GM23338 (cell line): ENCODE measurements at regions not wholly inside any gene's neighbourhood (a gene's known extent, or its start where the extent isn't known, plus 50 kb on each side); places are given as distances from the start of the nearest gene placed in this dataset.

Experiments
- ATAC-seq: fragments of 200-7000 bp; cut with Tn5 transposase; 3 replicates; pipeline ENCODE4 v1.9.1; 2020
- DNase-seq: peaks from one replicate; pipeline ENCODE4 v3.0.0-alpha.2; 2015; ENCODE audit warnings: low spot score
- H2AFZ ChIP-seq: fragments of 200-600 bp; sonication (generic); 2 replicates; pipeline ENCODE4 v1.8.0; 2016; ENCODE audit warnings: antibody characterized with exemption, mild to moderate bottlenecking, moderate library complexity
- H3F3A ChIP-seq: fragments of 200-600 bp; sonication (generic); replicated peaks from 2 replicates; pipeline ENCODE4 v1.8.0; 2017; ENCODE audit warnings: antibody characterized with exemption, mixed run types, low read depth
- H3K27ac ChIP-seq: fragments of 200-600 bp; sonication (generic); 2 replicates; pipeline ENCODE4 v1.6.1; 2016; ENCODE audit warnings: low read depth
- H3K27me3 ChIP-seq: fragments of 200-600 bp; sonication (generic); 2 replicates; pipeline ENCODE4 v1.8.0; 2016; ENCODE audit warnings: mild to moderate bottlenecking, mixed run types, moderate library complexity; ENCODE audit not compliant: insufficient read depth
- H3K36me3 ChIP-seq: fragments of 200-600 bp; sonication (generic); 2 replicates; pipeline ENCODE4 v1.8.0; 2016; ENCODE audit warnings: mild to moderate bottlenecking; ENCODE audit not compliant: insufficient read depth
- H3K4me1 ChIP-seq: fragments of 200-600 bp; sonication (generic); 2 replicates; pipeline ENCODE4 v1.8.0; 2016; ENCODE audit warnings: mild to moderate bottlenecking, moderate library complexity; ENCODE audit not compliant: insufficient read depth
- H3K4me2 ChIP-seq: fragments of 200-600 bp; sonication (generic); 2 replicates; pipeline ENCODE4 v1.7.1; 2017; ENCODE audit warnings: mixed run types
- H3K4me3 ChIP-seq: fragments of 200-600 bp; sonication (generic); 2 replicates; pipeline ENCODE4 v1.6.1; 2016; ENCODE audit warnings: mixed run types
- H3K79me2 ChIP-seq: fragments of 200-600 bp; sonication (generic); replicated peaks from 2 replicates; pipeline ENCODE4 v1.8.0; 2017; ENCODE audit warnings: mild to moderate bottlenecking; ENCODE audit not compliant: insufficient read depth
- H3K9me2 ChIP-seq: fragments of 200-600 bp; sonication (generic); 2 replicates; pipeline ENCODE4 v1.8.0; 2017; ENCODE audit not compliant: insufficient read depth
- H4K20me1 ChIP-seq: fragments of 200-600 bp; sonication (generic); replicated peaks from 2 replicates; pipeline ENCODE4 v1.8.0; 2017; ENCODE audit warnings: mild to moderate bottlenecking; ENCODE audit not compliant: insufficient read depth
- H3K27ac Mint-ChIP-seq: 2 replicates; pipeline ENCODE4 v1.8.0; 2020; ENCODE audit warnings: inconsistent platforms, mild to moderate bottlenecking, moderate library complexity, mixed read lengths
- H3K27me3 Mint-ChIP-seq: 3 replicates; pipeline ENCODE4 v1.8.0; 2022; ENCODE audit warnings: low read depth, mild to moderate bottlenecking, moderate library complexity, mixed read lengths, inconsistent platforms; ENCODE audit not compliant: insufficient read depth, poor library complexity
- H3K36me3 Mint-ChIP-seq: 3 replicates; pipeline ENCODE4 v1.8.0; 2021; ENCODE audit warnings: low read depth, mild to moderate bottlenecking, inconsistent platforms, moderate library complexity, mixed read lengths
- H3K4me1 Mint-ChIP-seq: 3 replicates; pipeline ENCODE4 v1.8.0; 2020; ENCODE audit warnings: mild to moderate bottlenecking, inconsistent platforms, mixed read lengths
- H3K4me3 Mint-ChIP-seq: 3 replicates; pipeline ENCODE4 v1.8.0; 2021; ENCODE audit warnings: moderate library complexity, mild to moderate bottlenecking, inconsistent platforms, mixed read lengths
- H3K9me3 Mint-ChIP-seq: 3 replicates; pipeline ENCODE4 v1.8.0; 2020; ENCODE audit warnings: moderate library complexity, mild to moderate bottlenecking, inconsistent platforms, mixed read lengths
- CREB1 ChIP-seq: fragments of 250-450 bp; sonication (Bioruptor Pico); IDR thresholded peaks from 2 replicates; pipeline ENCODE4 v1.5.0; 2020; ENCODE audit warnings: low read depth, mild to moderate bottlenecking, moderate library complexity
- EZH2 ChIP-seq: fragments of 200-600 bp; sonication (generic); IDR thresholded peaks from one replicate; pipeline ENCODE4 v1.8.0; 2017; ENCODE audit warnings: antibody characterized with exemption, mild to moderate bottlenecking, low read depth; ENCODE audit not compliant: unreplicated experiment
- EZH2phosphoT487 ChIP-seq: fragments of 200-600 bp; sonication (generic); IDR thresholded peaks from one replicate; pipeline ENCODE4 v1.8.1; 2018; ENCODE audit warnings: antibody characterized with exemption; ENCODE audit not compliant: unreplicated experiment
- JUNB ChIP-seq: IDR thresholded peaks from one replicate; pipeline ENCODE4 v1.6.1; 2016; ENCODE audit warnings: antibody characterized with exemption; ENCODE audit not compliant: unreplicated experiment
- NANOG ChIP-seq: IDR thresholded peaks from 2 replicates; pipeline ENCODE4 v1.6.1; 2016; ENCODE audit warnings: antibody characterized with exemption, borderline replicate concordance
- STAT1 ChIP-seq: IDR thresholded peaks from one replicate; pipeline ENCODE4 v1.6.1; 2016; ENCODE audit warnings: antibody characterized with exemption; ENCODE audit not compliant: unreplicated experiment
- ZNF114 ChIP-seq: fragments of 250-450 bp; sonication (Bioruptor Pico); IDR thresholded peaks from 2 replicates; pipeline ENCODE4 v1.5.0; 2020; ENCODE audit warnings: mild to moderate bottlenecking, moderate library complexity
- ZNF331 ChIP-seq: fragments of 250-450 bp; sonication (Bioruptor Pico); IDR thresholded peaks from 2 replicates; pipeline ENCODE4 v1.5.0; 2020; ENCODE audit warnings: low read depth, mild to moderate bottlenecking, moderate library complexity
- TF ChIP-seq, protein P1 (sequence below): IDR thresholded peaks from one replicate; pipeline ENCODE4 v1.6.1; 2018; ENCODE audit warnings: antibody characterized with exemption; ENCODE audit not compliant: unreplicated experiment
- TF ChIP-seq, protein P2 (sequence below), 2 experiments: fragments of 200-600 bp in 1 of 2; sonication (generic) in 1 of 2; conservative IDR thresholded peaks; 2 replicates each; pipeline versions ENCODE4 v1.5.1 to v1.6.1; 2016 to 2017; ENCODE audit warnings: antibody characterized with exemption in 2 of 2, low read depth in 2 of 2, mild to moderate bottlenecking in 2 of 2, moderate library complexity in 1 of 2

- TF ChIP-seq, protein P1, sequence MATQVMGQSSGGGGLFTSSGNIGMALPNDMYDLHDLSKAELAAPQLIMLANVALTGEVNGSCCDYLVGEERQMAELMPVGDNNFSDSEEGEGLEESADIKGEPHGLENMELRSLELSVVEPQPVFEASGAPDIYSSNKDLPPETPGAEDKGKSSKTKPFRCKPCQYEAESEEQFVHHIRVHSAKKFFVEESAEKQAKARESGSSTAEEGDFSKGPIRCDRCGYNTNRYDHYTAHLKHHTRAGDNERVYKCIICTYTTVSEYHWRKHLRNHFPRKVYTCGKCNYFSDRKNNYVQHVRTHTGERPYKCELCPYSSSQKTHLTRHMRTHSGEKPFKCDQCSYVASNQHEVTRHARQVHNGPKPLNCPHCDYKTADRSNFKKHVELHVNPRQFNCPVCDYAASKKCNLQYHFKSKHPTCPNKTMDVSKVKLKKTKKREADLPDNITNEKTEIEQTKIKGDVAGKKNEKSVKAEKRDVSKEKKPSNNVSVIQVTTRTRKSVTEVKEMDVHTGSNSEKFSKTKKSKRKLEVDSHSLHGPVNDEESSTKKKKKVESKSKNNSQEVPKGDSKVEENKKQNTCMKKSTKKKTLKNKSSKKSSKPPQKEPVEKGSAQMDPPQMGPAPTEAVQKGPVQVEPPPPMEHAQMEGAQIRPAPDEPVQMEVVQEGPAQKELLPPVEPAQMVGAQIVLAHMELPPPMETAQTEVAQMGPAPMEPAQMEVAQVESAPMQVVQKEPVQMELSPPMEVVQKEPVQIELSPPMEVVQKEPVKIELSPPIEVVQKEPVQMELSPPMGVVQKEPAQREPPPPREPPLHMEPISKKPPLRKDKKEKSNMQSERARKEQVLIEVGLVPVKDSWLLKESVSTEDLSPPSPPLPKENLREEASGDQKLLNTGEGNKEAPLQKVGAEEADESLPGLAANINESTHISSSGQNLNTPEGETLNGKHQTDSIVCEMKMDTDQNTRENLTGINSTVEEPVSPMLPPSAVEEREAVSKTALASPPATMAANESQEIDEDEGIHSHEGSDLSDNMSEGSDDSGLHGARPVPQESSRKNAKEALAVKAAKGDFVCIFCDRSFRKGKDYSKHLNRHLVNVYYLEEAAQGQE = no peak
- TF ChIP-seq, protein P2, sequence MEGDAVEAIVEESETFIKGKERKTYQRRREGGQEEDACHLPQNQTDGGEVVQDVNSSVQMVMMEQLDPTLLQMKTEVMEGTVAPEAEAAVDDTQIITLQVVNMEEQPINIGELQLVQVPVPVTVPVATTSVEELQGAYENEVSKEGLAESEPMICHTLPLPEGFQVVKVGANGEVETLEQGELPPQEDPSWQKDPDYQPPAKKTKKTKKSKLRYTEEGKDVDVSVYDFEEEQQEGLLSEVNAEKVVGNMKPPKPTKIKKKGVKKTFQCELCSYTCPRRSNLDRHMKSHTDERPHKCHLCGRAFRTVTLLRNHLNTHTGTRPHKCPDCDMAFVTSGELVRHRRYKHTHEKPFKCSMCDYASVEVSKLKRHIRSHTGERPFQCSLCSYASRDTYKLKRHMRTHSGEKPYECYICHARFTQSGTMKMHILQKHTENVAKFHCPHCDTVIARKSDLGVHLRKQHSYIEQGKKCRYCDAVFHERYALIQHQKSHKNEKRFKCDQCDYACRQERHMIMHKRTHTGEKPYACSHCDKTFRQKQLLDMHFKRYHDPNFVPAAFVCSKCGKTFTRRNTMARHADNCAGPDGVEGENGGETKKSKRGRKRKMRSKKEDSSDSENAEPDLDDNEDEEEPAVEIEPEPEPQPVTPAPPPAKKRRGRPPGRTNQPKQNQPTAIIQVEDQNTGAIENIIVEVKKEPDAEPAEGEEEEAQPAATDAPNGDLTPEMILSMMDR (conservative IDR thresholded peaks at IDR 0.05; ENCODE audit: low read depth in 2 of 2) = no peak
- no peak for TF ChIP-seq ZNF114 (CRISPR knock-in tag)
- TF ChIP-seq EZH2 = no peak
- TF ChIP-seq STAT1 = no peak
Observed at GRCh38 chr2:143840601-143841000, 679.3 kb downstream of the ZEB2 start (continued).

- Histone ChIP-seq H3K4me1 (peaks cover 4% of the 10 kb centered on the region; the same call in 1 of the 2 replicates), H3F3A (no peaks in the 10 kb centered on the region), H3K36me3 (no peaks in the 10 kb centered on the region), H3K79me2 (no peaks in the 10 kb centered on the region), H3K4me2 (no peak overlapping the region), H3K9me2 (no peaks in the 10 kb centered on the region), H3K27me3 (no peaks in the 10 kb centered on the region), H3K4me3 (no peak overlapping the region), H4K20me1 (no peaks in the 10 kb centered on the region), H3K27ac (no peak overlapping the region), H2AFZ (no peak overlapping the region)
- no peak overlapping the region for H3K4me3 Mint-ChIP-seq
- no peak for DNase-seq
- peaks cover 2% of the 10 kb centered on the region for H3K27me3 Mint-ChIP-seq
- TF ChIP-seq ZNF114 (CRISPR knock-in tag) (no peak), EZH2phosphoT487 (no peak)
- no peak for ATAC-seq
- H3K36me3 Mint-ChIP-seq = peaks cover 4% of the 10 kb centered on the region; the same call in 1 of the 3 replicates
- H3K4me1 Mint-ChIP-seq = no peaks in the 10 kb centered on the region
- H3K9me3 Mint-ChIP-seq = no peaks in the 10 kb centered on the region; the same call in 1 of the 3 replicates
- no peak overlapping the region for H3K27ac Mint-ChIP-seq
Observed at GRCh38 chr2:143840194-143840593, 679.7 kb downstream of the ZEB2 start.

- Histone ChIP-seq H2AFZ (no peak overlapping the region), H3K4me1 (peaks cover 4% of the 10 kb centered on the region; the same call in 1 of the 2 replicates), H3K36me3 (no peaks in the 10 kb centered on the region), H3K9me2 (no peaks in the 10 kb centered on the region), H3K4me3 (no peak overlapping the region), H4K20me1 (no peaks in the 10 kb centered on the region), H3K4me2 (no peak overlapping the region), H3K27me3 (no peaks in the 10 kb centered on the region), H3K79me2 (no peaks in the 10 kb centered on the region), H3K27ac (no peak overlapping the region), H3F3A (no peaks in the 10 kb centered on the region)
- Mint-ChIP-seq H3K27ac (no peak overlapping the region), H3K9me3 (no peaks in the 10 kb centered on the region; the same call in 1 of the 3 replicates), H3K4me3 (no peak overlapping the region), H3K27me3 (peaks cover 2% of the 10 kb centered on the region), H3K4me1 (no peaks in the 10 kb centered on the region), H3K36me3 (peaks cover 4% of the 10 kb centered on the region; the same call in 1 of the 3 replicates)
- DNase-seq (no peak), ATAC-seq (no peak)
- TF ChIP-seq, protein P2 (conservative IDR thresholded peaks at IDR 0.05; ENCODE audit: low read depth in 2 of 2) = no peak
- no peak for TF ChIP-seq EZH2phosphoT487
- no peak for TF ChIP-seq NANOG
- TF ChIP-seq, protein P1 = no peak
- TF ChIP-seq JUNB = no peak
- no peak for TF ChIP-seq CREB1 (CRISPR knock-in tag)
- TF ChIP-seq ZNF331 (CRISPR knock-in tag) = no peak
Observed at GRCh38 chr2:143839456-143839855, 680.5 kb downstream of the ZEB2 start.
